Fibroblast of pulmonary artery (primary cell): ENCODE measurements at regions not wholly inside any gene's neighbourhood (a gene's known extent, or its start where the extent isn't known, plus 50 kb on each side); places are given as distances from the start of the nearest gene placed in this dataset.

Experiments used
- DNase-seq: peaks from one replicate; pipeline ENCODE4 v3.0.0-alpha.2; 2010; ENCODE audit warnings: low read depth
- H3K4me3 ChIP-seq: replicated peaks from 2 replicates; pipeline ENCODE4 v1.5.1; 2011; ENCODE audit warnings: low read depth, mild to moderate bottlenecking, control low read depth, low read length, moderate library complexity
- CTCF ChIP-seq: IDR thresholded peaks from 2 replicates; pipeline ENCODE4 v1.5.1; 2011; ENCODE audit warnings: mild to moderate bottlenecking, control low read depth, low read length, inconsistent platforms; ENCODE audit errors: missing control alignments

GRCh38 chr5:120151181-120151580 is 312.9 kb upstream of the PRR16 start:
- no peak for TF ChIP-seq CTCF
- H3K4me3 ChIP-seq: no peak overlapping the region
- no peak for DNase-seq

- DNase-seq: no peak
- TF ChIP-seq CTCF: no peak
- no peak overlapping the region for H3K4me3 ChIP-seq
Measured at GRCh38 chr5:120151825-120152224, 312.3 kb upstream of the PRR16 start.

- DNase-seq: peak; percentile 93
- H3K4me3 ChIP-seq: no peak overlapping the region
- no peak for TF ChIP-seq CTCF
Measured at GRCh38 chr5:120152472-120152871, 311.6 kb upstream of the PRR16 start.

- no peak for DNase-seq
- no peak for TF ChIP-seq CTCF
- H3K4me3 ChIP-seq: no peak overlapping the region
Measured at GRCh38 chr5:120152931-120153330, 311.2 kb upstream of the PRR16 start.

GRCh38 chr5:120153551-120153950 is 310.5 kb upstream of the PRR16 start:
- no peak for DNase-seq
- no peak for TF ChIP-seq CTCF
- H3K4me3 ChIP-seq: no peak overlapping the region

- no peak overlapping the region for H3K4me3 ChIP-seq
- DNase-seq: peak; percentile 63
- no peak for TF ChIP-seq CTCF
Measured at GRCh38 chr5:120155873-120156272, 308.2 kb upstream of the PRR16 start.

GRCh38 chr5:120158211-120158610 is 305.9 kb upstream of the PRR16 start:
- TF ChIP-seq CTCF: no peak
- H3K4me3 ChIP-seq: no peak overlapping the region
- no peak for DNase-seq
